ENCODE measurements at regions not wholly inside any gene's neighbourhood (a gene's known extent, or its start where the extent isn't known, plus 50 kb on each side); places are given as distances from the start of the nearest gene placed in this dataset.
"Not testable (repeated sequence)": the region's sequence is repeated elsewhere in the genome, so short reads cannot be mapped to it uniquely, and the experiment has no call there.

GRCh38 chr17:33551911-33552310 lies 258.8 kb upstream of the ASIC2 start:
- in situ Hi-C loops (cut with HindIII; ENCODE audit: low sequenced_read_pairs): no loop called here

GRCh38 chr17:33560165-33560564 lies 267.1 kb upstream of the ASIC2 start:
- in situ Hi-C loops (cut with HindIII; ENCODE audit: low sequenced_read_pairs): no loop called here

GRCh38 chr17:33560871-33561270 lies 267.8 kb upstream of the ASIC2 start:
- in situ Hi-C loops (cut with HindIII; ENCODE audit: low sequenced_read_pairs): no loop called here

- in situ Hi-C loops (cut with HindIII; ENCODE audit: low sequenced_read_pairs): no loop called here
These were observed 268.7 kb upstream of the ASIC2 start for GRCh38 chr17:33561569-33562334.

- in situ Hi-C loops (cut with HindIII; ENCODE audit: low sequenced_read_pairs): no loop called here
These were observed 269.7 kb upstream of the ASIC2 start for GRCh38 chr17:33562792-33563191.

- in situ Hi-C loops (cut with HindIII; ENCODE audit: low sequenced_read_pairs): no loop called here
These were observed 271.1 kb upstream of the ASIC2 start for GRCh38 chr17:33564146-33564545.

- in situ Hi-C loops (cut with HindIII; ENCODE audit: low sequenced_read_pairs): no loop called here
These were observed 274.1 kb upstream of the ASIC2 start for GRCh38 chr17:33567223-33567622.

GRCh38 chr17:33572615-33573014 lies 279.5 kb upstream of the ASIC2 start:
- in situ Hi-C loops (cut with HindIII; ENCODE audit: low sequenced_read_pairs): no loop called here

GRCh38 chr17:33574942-33575445 lies 281.9 kb upstream of the ASIC2 start:
- in situ Hi-C loops (cut with HindIII; ENCODE audit: low sequenced_read_pairs): no loop called here

- in situ Hi-C loops (cut with HindIII; ENCODE audit: low sequenced_read_pairs): not testable (repeated sequence)
These were observed 286.6 kb upstream of the ASIC2 start for GRCh38 chr17:33579740-33580139.

GRCh38 chr17:33580215-33580614 lies 287.1 kb upstream of the ASIC2 start:
- in situ Hi-C loops (cut with HindIII; ENCODE audit: low sequenced_read_pairs): no loop called here

GRCh38 chr17:33582661-33583060 lies 289.6 kb upstream of the ASIC2 start:
- in situ Hi-C loops (cut with HindIII; ENCODE audit: low sequenced_read_pairs): no loop called here

GRCh38 chr17:33583518-33584417 lies 290.7 kb upstream of the ASIC2 start:
- in situ Hi-C loops (cut with HindIII; ENCODE audit: low sequenced_read_pairs): no loop called here

- in situ Hi-C loops (cut with HindIII; ENCODE audit: low sequenced_read_pairs): no loop called here
These were observed 300.9 kb upstream of the ASIC2 start for GRCh38 chr17:33593991-33594390.

- in situ Hi-C loops (cut with HindIII; ENCODE audit: low sequenced_read_pairs): no loop called here
These were observed 302.7 kb upstream of the ASIC2 start for GRCh38 chr17:33595828-33596227.

- in situ Hi-C loops (cut with HindIII; ENCODE audit: low sequenced_read_pairs): no loop called here
These were observed 303.8 kb upstream of the ASIC2 start for GRCh38 chr17:33596899-33597298.

- in situ Hi-C loops (cut with HindIII; ENCODE audit: low sequenced_read_pairs): no loop called here
These were observed 305.7 kb upstream of the ASIC2 start for GRCh38 chr17:33598797-33599196.

- in situ Hi-C loops (cut with HindIII; ENCODE audit: low sequenced_read_pairs): no loop called here
These were observed 309.9 kb upstream of the ASIC2 start for GRCh38 chr17:33602981-33603380.

GRCh38 chr17:33603789-33604188 lies 310.7 kb upstream of the ASIC2 start:
- in situ Hi-C loops (cut with HindIII; ENCODE audit: low sequenced_read_pairs): no loop called here

GRCh38 chr17:33611532-33611931 lies 318.4 kb upstream of the ASIC2 start:
- in situ Hi-C loops (cut with HindIII; ENCODE audit: low sequenced_read_pairs): no loop called here

- in situ Hi-C loops (cut with HindIII; ENCODE audit: low sequenced_read_pairs): no loop called here
These were observed 322.8 kb upstream of the ASIC2 start for GRCh38 chr17:33615861-33616260.

- in situ Hi-C loops (cut with HindIII; ENCODE audit: low sequenced_read_pairs): no loop called here
These were observed 330.7 kb upstream of the ASIC2 start for GRCh38 chr17:33623841-33624240.

Data from DLD1 (cell line).